ENCODE measurements at regions not wholly inside any gene's neighbourhood (a gene's known extent, or its start where the extent isn't known, plus 50 kb on each side); places are given as distances from the start of the nearest gene placed in this dataset.
"Not testable (repeated sequence)": the region's sequence is repeated elsewhere in the genome, so short reads cannot be mapped to it uniquely, and the experiment has no call there.

DNA sequence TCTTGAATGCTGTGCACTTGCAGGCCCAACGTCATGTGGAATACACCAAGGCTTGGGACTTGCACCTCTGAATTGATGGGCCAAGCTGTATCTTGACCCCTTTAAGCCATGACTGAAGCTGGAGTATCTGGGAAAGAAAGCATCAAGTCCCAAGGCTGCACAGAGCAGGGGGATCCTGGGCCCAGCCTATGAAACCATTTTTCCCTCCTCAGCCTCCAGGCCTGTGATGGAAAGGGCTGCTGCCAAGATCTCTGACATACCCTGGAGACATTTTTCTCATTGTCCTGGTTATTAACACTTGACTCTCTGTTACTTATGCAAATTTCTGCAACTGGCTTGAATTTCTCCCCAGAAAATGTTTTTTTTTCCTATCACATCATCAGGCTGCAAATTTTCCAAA, 174.0 kb upstream of the SNX2 start:
- DNase-seq (ENCODE audit: low spot score) = no peak

DNA sequence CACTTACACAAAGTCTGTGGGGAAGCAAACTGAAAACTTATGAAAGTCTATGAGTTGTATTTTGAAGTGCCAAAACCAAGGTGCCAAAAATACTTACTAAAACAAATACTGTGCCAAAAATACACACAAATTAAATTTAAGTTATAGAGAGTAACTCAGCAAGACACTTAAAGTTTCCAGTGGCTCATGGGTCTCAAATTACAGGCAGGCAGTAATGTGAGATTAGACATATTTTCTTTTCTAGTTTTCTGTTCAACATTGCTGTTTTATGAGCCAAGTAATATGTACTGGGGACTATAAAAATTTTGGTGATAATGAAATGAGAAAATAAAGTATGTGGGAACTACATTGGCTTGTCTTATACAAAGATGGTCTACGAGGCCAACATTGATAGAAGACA, 172.2 kb upstream of the SNX2 start:
- DNase-seq (ENCODE audit: low spot score) = no peak

DNA sequence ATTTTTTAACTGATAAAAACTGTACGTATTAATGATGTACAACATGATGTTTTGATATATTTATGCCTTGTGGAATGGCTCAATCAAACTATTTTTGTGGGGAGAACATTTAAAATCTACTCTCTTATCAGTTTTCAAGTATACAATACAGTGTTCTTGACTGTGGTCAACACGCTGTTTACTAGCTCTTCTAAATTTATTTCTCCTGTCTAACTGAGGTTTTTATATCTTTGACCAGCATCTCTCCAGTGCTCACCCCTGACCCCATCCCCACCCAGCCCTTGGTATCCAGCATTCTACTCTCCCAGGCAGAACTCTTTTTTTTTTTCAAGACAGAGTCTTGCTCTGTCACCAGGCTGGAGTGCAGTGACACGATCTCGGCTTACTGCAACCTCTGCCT, 169.6 kb upstream of the SNX2 start:
- DNase-seq (ENCODE audit: low spot score) = no peak

DNA sequence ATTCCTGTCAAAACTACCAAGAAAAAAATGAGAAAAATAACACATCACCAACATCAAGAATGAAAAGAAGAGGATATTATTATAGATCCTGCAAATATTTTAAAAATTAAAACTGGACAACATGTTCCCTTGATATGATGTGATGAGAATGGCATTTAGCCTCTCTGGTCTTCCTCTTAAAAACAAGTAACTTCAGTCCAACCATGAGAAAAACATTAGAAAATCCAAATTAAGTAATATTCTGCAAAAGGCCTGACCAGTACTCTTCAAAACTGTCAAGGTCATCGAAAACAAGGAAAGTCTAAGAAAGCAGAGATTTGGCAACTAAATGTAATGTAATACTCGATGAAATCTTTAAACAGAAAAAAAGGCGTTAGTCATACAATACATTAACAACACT, 167.1 kb upstream of the SNX2 start:
- DNase-seq (ENCODE audit: low spot score) = no peak

DNA sequence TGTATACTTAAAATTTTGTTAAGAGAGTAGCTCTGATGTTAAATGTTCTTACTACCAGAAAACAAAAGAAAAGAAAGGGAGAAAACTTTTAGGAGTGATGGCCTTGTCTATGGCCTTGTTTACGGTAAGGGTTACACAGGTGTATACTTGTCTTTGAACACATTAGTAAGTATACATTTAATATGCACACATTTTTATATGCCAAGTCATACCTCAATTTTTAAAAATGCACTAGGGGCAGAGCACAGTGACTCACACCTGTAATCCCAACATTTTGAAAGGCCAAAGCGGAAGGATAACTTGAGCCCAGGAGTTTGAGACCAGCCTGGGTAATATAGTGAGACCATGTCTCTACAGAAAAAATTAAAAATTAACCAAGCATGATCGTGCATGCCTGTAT, 166.7 kb upstream of the SNX2 start:
- no peak for DNase-seq (ENCODE audit: low spot score)

DNA sequence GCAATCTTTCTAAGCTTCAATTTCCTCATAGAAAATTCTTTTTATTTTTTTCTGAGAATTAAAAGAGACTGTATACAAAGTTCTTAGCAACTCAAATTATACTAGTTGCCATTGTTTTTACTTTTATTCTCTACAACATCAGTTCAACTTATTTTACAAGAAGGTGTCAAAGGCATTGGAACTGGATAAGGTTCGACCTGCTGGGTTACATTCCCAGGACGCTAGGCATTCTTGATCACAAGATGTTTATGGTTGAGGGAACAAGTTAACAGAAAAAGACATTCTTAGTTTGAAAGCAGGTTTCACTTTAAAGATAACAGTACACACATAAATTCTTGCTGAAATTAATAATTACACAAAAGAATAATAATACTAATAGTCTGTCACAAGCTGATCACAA, 163.5 kb upstream of the SNX2 start:
- DNase-seq (ENCODE audit: low spot score) = no peak

DNA sequence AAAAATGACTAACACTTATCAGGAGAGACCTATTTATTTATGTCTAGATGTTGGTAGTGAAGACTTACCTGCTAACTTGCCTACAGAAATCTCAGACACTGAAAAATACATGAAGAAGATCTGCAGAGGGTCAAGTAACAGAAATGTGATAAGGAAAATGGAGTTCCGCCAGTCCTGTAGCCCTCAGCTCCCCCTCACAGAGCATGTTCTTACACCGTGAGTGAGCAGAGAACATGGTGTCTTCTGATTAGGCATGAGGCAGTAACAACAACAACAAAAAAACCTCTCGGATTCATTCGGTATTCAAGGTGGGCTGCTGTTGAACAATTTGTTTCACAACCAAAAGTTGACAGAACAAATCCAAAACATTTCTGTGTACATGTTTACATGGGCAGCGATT, 162.0 kb upstream of the SNX2 start:
- DNase-seq (ENCODE audit: low spot score) = no peak

DNA sequence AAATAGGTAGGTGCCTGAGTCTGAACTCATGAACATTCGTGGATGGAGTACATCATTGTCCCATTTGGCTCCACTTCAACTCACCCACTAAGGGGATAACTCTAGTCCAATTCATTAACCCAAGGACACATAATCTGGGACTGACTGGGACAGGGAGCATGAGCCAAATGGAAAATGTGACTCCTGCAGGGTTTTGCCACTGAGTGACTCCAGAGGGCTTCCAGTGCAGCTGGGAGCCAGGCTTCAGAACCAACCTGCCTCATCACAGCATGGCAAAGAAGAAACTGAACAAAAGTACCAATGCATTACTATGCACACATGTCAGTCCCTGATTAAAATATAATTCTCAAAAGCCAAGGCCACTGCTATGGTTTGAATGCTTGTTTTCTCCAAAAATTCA, 159.7 kb upstream of the SNX2 start:
- DNase-seq (ENCODE audit: low spot score) = no peak

DNA sequence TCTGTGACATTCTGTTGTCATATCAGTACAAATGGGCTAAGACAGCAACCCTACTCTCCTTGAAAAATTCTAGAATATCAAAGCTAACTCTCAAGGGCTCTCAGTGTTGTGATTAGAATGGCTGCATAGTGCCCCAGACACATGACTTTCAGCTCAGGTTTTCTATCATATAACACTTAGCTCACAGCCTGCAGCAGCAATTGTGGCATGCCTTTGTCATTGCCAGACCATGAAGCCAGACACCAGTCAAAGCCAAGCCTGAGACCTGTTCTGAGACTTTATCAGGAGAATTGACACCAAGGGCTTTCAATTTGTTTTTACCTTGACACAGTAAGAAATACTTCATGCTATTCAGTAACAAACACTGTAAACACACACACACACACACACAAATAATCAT, 159.0 kb upstream of the SNX2 start:
- DNase-seq (ENCODE audit: low spot score) = no peak

DNA sequence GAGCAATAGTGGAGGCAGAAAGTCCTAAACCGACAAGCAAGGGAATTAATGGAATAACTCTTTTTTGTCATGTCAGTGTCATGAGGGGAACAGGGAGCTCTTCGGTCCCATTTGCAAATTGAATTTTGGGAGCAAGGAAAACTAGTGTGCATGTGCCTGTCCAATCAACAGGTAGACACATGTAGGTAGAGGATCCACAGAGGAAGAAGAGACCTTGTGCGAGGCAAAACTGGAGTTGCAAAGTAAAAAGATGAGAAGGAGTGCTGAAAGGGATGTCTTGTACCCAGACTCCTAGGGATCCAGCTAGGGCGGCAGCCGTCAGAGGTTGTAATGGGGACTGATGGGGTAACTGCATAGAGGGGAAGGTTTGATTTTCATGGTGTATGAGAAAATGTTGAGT, 156.8 kb upstream of the SNX2 start:
- DNase-seq (ENCODE audit: low spot score) = not testable (repeated sequence)

DNA sequence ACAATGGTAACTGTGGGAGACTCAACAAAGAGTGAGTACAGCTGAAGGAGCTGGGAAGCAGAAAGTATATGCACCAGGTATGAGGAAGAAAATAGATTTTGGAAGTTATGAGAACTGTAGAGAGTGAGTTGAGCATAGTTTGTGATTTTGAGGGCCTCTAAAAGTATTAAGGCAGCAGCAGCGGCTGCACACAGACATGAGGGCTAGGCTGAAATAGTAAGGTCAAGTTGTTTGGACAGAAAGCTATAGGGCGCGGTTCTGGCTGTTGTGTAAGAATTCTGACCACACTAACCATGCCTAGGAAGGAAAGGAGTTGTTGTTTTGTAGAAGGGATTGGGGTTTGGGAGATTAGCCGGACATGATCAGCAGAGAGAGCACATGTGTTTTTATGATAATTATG, 154.1 kb upstream of the SNX2 start:
- not testable (repeated sequence) for DNase-seq (ENCODE audit: low spot score)

DNA sequence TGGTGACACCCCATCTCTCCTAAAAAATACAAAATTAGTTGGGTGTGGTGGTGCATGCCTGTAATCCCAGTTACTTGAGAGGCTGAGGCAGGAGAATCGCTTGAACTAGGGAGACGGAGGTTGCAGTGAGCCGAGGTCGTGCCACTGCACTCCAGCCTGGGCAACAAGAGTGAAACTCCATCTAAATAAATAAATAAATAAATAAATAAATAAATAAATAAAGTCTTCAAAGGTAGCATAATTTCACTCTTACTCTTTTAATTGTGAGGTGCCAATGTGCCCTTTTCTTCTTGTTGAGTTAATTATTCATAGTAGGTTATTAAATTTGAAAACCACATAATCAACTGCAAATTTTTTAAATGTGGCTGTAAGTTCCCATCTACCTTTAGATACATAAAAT, 146.2 kb upstream of the SNX2 start:
- not testable (repeated sequence) for DNase-seq (ENCODE audit: low spot score)

DNA sequence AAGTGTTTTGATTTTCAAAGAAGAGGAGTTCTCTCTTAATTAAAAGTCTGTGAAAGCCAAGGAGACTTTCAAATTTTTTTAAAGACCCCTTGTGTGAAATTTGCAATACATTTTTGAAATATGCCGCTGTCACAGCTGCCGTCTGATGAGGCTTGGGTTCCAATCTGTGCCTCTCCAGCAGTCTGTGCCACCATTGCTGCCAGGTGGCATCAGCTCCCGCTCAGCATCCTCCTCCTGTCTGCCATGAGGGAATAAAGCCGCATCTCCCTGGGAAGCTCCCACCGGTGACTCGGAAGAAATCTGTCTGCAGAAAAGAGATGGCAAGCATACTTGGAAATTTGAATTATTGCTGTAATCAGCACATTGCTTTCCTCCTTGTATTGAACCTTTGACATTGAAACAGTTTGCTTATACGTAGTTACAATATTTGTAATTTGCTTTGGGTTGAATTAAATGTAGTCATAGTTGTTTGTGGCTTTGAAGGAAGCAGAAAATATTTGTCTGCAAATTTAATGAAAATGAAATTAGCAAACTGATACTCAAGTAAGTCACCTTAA, 145.7 kb upstream of the SNX2 start:
- no peak for DNase-seq (ENCODE audit: low spot score)

DNA sequence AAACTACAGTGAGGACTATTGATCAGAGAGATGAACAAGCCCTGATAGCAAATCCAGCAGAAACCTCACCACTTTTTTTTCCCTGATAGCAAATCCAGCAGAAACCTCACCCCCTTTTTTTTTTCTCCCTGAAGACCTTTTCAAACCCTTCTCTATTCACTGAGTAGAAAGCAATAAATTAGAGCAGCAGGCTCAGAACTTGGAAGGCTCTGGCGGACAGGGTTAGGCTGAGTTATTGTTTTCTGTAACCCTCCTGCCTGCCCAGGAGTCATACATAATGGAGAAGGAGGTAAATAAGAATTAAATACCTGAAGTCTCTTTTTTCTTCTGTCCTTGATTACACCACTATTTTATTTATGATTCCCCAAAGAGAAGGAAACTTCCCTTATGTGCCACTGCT, 136.3 kb upstream of the SNX2 start:
- DNase-seq (ENCODE audit: low spot score) = no peak

DNA sequence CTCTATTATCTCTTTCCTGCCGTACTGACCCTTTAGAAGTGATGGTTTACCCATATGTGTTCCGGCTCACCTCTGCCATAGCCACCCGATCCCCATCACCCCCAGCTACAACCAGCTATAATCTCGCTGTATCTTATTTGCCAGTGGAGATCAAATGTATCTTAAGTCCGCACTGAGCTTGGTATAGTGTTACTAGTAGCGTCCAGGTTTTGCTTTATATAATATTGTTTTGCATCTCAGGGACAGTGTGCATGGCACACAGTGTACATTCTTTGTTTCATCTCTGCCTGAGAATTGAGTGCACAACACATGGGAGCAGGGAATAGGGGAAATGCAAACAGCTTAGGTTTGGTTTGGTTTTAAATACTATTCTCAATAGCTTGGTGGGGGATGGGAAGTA, 135.8 kb upstream of the SNX2 start:
- DNase-seq (ENCODE audit: low spot score) = no peak

DNA sequence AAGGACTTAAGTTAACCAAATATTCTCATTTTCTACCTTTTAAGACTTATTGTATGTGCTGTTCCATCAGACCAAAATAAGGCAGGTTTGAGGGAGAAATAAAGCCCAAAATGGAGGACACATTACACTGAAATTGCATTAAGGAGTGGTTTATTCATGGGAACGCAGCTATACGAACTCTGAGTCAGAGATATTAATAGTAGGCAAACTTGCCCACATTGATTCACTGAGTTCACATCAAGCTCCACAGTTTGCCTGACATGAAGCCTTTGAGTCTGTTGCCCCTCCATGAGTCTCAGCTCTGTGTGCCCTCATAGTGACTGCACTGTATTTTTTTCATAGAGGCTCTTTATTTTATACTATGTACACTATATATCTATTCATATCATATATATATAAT, 135.0 kb upstream of the SNX2 start:
- DNase-seq (ENCODE audit: low spot score) = no peak

DNA sequence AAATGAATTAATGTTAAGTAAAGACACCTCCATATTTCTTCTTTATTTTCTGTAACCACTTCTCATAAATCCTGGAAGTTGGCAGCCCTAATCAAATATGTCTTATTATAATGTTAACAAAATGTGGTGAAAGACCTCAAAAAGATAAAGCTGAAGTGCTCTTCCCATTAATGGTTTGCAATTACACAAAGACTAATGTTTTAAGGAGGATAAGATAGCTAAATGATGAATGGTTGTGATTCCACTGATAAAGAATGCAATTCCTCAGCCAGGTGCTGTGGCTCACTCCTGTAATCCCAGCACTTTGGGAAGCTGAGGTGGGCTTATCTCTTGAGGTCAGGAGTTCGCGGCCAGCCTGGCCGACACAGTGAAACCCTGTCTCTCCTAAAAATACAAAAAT, 125.8 kb upstream of the SNX2 start:
- no peak for DNase-seq (ENCODE audit: low spot score)

DNA sequence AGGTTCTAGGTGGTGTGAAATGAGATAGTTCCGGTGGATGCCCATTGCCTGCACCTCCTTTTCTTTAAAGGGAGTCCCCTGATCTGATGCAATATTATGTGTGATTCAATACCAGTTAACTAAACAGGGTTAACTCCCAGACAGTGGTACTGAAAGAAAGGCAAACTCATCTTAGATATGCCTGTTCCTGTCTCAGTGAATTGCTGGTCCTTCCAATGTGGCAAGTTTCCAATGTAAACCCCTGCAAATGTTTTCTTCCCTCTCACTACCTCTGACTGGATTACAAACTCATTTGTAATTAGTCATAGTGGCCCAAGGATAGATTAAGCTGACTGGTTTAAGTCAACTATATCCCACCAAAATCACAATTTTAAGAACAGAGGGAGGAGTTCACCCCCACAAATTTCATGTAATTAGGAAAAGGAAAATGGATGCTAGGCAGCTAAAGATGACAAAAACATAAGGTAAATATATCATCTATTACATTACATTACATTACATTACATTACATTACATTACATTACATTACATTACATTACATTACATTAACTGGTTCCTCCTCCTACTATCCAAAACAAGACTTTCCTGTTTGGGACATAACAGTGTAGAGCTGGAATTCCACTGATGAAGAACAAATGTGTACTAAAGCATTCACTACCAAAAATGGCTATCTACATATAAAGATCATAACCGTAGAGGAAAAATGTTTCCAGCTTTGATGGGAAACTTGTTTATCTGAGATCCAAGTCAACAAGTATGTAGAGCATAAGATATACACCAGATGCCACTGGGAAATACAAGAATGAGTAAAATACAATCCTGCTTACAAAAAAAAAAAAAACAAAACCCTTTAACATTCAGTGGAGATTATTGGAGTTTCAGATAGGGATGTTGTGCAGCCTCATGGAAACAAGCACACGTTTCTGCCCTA, 121.5 kb upstream of the SNX2 start:
- DNase-seq (ENCODE audit: low spot score) = no peak

DNA sequence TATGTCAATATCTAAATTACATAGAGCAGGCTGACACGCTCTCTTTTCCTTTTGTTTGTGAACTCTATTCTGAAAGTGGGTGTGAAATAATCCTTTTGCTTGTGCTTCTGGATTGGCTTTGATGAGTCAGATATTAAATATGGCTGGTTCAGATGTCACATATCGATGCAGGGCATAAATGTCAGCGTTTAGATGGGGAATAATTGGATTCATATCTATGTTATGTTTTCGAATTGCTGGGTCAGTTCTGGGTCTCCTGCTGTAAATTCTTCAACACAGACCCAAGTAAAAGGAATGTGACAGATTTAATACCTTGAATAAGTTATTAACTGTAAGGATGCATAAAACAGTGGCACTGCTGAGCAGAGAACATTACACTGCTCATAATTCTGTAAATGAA, 118.7 kb upstream of the SNX2 start:
- no peak for DNase-seq (ENCODE audit: low spot score)

DNA sequence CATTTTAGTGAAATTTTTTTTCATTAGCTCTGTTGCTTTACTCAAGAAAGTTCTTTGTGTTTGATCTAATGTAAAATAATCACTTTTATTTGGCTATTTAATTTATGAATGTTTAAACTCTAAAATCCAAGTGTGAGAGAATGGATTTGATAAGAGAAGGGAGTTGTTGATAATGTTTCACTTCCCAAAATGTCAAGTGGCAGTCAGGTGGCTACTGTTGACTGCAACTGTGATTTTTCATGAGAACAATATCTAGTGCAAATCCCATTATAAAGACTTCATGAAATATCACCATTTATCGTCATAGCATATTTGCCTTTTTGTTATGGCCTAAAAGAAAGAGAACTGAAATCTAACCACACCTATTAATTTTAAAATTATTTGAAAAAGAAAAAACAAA, 118.3 kb upstream of the SNX2 start:
- DNase-seq (ENCODE audit: low spot score) = no peak

DNA sequence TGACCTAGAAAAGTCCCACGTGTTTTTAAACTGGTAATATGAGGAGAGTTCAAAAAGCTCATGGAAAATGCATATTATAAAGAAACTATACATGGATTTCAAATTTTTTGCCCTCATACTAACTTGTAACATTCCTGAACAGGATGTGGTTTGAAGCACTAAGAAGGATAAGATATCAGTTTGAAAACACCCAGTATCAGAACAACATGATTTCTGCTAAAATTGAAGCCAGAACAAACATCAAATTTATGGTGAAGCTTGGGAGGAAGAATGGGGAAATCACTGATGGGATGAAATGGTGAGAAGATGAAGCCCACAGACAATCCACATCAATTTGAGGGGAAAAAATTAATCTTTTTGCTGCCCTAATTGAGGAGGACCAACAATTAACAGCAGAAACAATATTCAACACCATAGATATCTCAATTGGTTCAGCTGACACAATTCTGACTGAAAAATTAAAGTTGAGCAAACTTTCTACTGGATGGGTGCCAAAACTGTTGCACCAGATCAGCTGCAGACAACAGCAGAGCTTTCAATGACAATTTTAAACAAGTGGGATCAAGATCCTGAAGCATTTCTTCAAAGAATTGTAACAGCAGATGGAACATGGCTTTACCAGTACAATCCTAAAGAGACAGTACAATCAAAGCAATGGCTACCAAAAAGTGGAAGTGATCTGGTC, 113.2 kb upstream of the SNX2 start:
- DNase-seq (ENCODE audit: low spot score) = no peak

DNA sequence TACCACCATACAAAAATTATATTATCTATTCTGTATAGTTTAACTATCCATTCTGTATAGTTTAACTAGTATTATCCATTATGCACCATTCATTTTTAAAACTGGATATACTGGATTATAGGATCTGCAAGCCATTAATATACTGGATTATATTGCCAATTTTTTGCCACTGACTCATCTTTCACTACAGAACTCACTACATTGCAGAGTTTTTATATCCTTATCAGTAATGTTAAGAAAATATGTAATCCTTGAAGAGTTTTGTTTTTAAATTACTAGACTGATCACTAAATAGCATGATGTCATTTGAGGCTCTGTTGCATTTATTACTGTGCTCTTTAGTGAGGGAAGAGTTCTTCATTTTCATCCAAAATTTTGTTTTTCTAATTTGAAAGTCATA, 109.8 kb upstream of the SNX2 start:
- DNase-seq (ENCODE audit: low spot score) = no peak

DNA sequence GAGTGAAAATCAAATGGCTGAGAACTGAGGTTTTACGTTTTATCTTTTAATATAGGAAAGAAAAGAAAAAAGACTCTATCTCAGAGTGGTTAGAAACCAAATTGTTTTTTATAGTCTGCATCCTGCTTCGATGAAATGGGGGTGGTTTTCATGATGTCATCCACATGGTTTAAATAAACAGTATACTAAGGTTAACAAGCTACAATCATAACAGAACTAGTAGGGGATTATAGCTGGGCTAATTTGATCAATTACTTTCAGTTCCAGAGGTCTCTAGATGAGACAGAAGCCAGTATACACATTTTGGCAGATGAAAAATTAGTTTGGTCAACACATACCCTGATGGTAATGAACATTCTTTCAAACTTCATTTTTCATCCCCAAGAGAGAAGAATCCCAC, 106.3 kb upstream of the SNX2 start:
- DNase-seq (ENCODE audit: low spot score) = no peak
